Liver (tissue), 3 donors: ENCODE measurements at regions not wholly inside any gene's neighbourhood (a gene's known extent, or its start where the extent isn't known, plus 50 kb on each side); places are given as distances from the start of the nearest gene placed in this dataset.

Experiments
- RAD21 ChIP-seq, 2 donors: IDR thresholded peaks; 2 replicates each; pipeline ENCODE4 v1.6.1; 2016; ENCODE audit warnings: antibody characterized with exemption in 2 of 2, mild to moderate bottlenecking in 2 of 2
- TF ChIP-seq, protein P1 (sequence below): fragments of 150-350 bp; IDR thresholded peaks from 2 replicates; pipeline ENCODE4 v1.5.1; 2017; ENCODE audit warnings: improper control_type of control experiment, low read depth, low read length; ENCODE audit not compliant: missing input control
- TF ChIP-seq, protein P2 (sequence below): IDR thresholded peaks from 2 replicates; pipeline ENCODE4 v1.6.1; 2016; ENCODE audit warnings: antibody characterized with exemption
- donor health status: healthy.
- donor health status: healthy.

DNA sequence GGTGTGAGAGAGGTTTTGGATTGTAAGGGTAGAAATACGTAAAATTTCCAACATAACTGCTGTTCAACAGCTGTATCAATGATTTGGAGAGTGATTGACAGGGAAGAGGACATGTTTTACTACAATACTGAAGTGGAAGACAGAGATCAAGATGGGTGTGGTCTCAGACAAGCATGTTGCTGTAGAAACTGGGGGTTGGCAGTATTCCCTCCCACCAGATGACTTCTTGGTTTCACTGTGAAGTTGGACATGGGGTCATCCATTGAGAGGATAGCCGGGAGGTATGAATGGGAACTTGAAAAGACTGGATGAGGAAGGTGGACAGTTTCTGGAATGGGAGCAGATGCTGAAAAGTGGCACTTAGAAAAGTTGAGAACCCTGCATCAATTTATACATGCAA, 95.3 kb upstream of the HDAC9 start:
- TF ChIP-seq, protein P1, sequence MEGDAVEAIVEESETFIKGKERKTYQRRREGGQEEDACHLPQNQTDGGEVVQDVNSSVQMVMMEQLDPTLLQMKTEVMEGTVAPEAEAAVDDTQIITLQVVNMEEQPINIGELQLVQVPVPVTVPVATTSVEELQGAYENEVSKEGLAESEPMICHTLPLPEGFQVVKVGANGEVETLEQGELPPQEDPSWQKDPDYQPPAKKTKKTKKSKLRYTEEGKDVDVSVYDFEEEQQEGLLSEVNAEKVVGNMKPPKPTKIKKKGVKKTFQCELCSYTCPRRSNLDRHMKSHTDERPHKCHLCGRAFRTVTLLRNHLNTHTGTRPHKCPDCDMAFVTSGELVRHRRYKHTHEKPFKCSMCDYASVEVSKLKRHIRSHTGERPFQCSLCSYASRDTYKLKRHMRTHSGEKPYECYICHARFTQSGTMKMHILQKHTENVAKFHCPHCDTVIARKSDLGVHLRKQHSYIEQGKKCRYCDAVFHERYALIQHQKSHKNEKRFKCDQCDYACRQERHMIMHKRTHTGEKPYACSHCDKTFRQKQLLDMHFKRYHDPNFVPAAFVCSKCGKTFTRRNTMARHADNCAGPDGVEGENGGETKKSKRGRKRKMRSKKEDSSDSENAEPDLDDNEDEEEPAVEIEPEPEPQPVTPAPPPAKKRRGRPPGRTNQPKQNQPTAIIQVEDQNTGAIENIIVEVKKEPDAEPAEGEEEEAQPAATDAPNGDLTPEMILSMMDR: no peak
- TF ChIP-seq RAD21 (IDR thresholded peaks at IDR 0.05): no peak
- TF ChIP-seq, protein P2, sequence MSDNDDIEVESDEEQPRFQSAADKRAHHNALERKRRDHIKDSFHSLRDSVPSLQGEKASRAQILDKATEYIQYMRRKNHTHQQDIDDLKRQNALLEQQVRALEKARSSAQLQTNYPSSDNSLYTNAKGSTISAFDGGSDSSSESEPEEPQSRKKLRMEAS: no peak
